ENCODE measurements at regions not wholly inside any gene's neighbourhood (a gene's known extent, or its start where the extent isn't known, plus 50 kb on each side); places are given as distances from the start of the nearest gene placed in this dataset.

DNA sequence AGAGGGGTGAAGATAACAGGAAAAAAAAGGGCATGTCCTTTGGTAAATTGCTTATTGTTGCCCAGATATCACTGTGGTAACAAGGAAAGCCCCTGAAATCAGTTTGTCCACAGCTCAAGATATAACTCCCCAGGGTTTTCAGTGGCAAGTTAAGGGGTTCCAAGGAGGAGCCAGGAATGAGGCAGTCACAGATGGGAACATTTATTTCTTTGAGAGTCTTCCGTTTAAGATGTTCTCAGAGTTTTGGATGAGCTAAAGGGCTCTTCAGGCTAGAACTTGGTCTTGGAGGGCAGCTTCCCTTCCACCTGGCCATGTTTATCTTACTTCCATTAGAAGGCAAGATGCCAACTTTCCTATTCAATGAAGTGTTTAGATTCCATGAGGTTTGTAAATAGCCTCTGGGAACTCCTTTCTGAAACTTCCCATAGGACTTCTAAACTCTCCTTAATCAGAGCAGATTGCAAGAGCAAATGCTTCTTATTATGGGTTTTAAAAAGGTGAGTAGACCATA lies 277.6 kb upstream of the TNC start:
- TF ChIP-seq, protein P1, sequence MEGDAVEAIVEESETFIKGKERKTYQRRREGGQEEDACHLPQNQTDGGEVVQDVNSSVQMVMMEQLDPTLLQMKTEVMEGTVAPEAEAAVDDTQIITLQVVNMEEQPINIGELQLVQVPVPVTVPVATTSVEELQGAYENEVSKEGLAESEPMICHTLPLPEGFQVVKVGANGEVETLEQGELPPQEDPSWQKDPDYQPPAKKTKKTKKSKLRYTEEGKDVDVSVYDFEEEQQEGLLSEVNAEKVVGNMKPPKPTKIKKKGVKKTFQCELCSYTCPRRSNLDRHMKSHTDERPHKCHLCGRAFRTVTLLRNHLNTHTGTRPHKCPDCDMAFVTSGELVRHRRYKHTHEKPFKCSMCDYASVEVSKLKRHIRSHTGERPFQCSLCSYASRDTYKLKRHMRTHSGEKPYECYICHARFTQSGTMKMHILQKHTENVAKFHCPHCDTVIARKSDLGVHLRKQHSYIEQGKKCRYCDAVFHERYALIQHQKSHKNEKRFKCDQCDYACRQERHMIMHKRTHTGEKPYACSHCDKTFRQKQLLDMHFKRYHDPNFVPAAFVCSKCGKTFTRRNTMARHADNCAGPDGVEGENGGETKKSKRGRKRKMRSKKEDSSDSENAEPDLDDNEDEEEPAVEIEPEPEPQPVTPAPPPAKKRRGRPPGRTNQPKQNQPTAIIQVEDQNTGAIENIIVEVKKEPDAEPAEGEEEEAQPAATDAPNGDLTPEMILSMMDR (conservative IDR thresholded peaks at IDR 0.05 in 1 of 2, IDR thresholded peaks at IDR 0.05 in 1 of 2; ENCODE audit: extremely low read depth in 1 of 2, insufficient read depth in 1 of 2, low read depth in 1 of 2, low read length in 2 of 2) = no peak
- no peak for TF ChIP-seq EZH2 (IDR thresholded peaks at IDR 0.05; ENCODE audit: borderline replicate concordance, low read length)

All from mammary epithelial cell (primary cell).